Esophagus squamous epithelium (tissue), 5 donors: ENCODE measurements at regions not wholly inside any gene's neighbourhood (a gene's known extent, or its start where the extent isn't known, plus 50 kb on each side); places are given as distances from the start of the nearest gene placed in this dataset.

Experiments
- DNase-seq: peaks from one replicate; lab custom pipeline; 2025; lab: John Stamatoyannopoulos, UW
- H3K27ac ChIP-seq, 4 donors: fragments of 200-600 bp; sonication (generic); one replicate each; pipeline ENCODE4 v1.5.1; 2016 to 2019; ENCODE audit warnings: mild to moderate bottlenecking in 1 of 4
- H3K27me3 ChIP-seq, 4 donors: fragments of 200-600 bp; sonication (generic); 1 replicate in 3 of 4; 2 replicates in 1 of 4; pipeline versions ENCODE4 v1.5.1 to v1.6.0; 2017 to 2021; ENCODE audit warnings: antibody characterized with exemption in 1 of 4
- H3K36me3 ChIP-seq, 3 donors: fragments of 200-600 bp; sonication (generic); one replicate each; pipeline ENCODE4 v1.5.1; 2016 to 2019
- H3K4me1 ChIP-seq, 3 donors: fragments of 200-600 bp; sonication (generic); one replicate each; pipeline ENCODE4 v1.5.1; 2017 to 2019
- H3K4me3 ChIP-seq, 4 donors: fragments of 200-600 bp; sonication (generic); 1 replicate in 3 of 4; 2 replicates in 1 of 4; pipeline ENCODE4 v1.5.1; 2016 to 2019; ENCODE audit warnings: mild to moderate bottlenecking in 2 of 4, moderate library complexity in 1 of 4
- H3K9me3 ChIP-seq, 3 donors: fragments of 200-600 bp; sonication (generic); one replicate each; pipeline ENCODE4 v1.5.1; 2016 to 2019
- CTCF ChIP-seq, 6 experiments: fragments of 450-650 bp in 4 of 6; fragments of 200-600 bp in 2 of 6; sonication (generic) in 2 of 6; IDR thresholded peaks; one replicate each; pipeline ENCODE4 v1.5.1; 2016 to 2019; ENCODE audit warnings: antibody characterized with exemption in 6 of 6, mild to moderate bottlenecking in 4 of 6, moderate library complexity in 4 of 6
- POLR2A ChIP-seq, 4 donors: fragments of 450-650 bp; IDR thresholded peaks; one replicate each; pipeline ENCODE4 v1.6.1; 2017; ENCODE audit warnings: antibody characterized with exemption in 4 of 4, mild to moderate bottlenecking in 4 of 4, moderate library complexity in 3 of 4
- WGBS, 2 donors: methylation state at CpG; one replicate each; pipeline ENCODE4 v1.1.5; 2018; 5-methylcytosine and 5-hydroxymethylcytosine counted together
- intact Hi-C: fragments of 100-400 bp; cut with DNase I; formaldehyde crosslinking; loops from one replicate; pipeline ENCODE4 v1.15.0; 2022
- donor health status: DM: yes; HTN: yes; CAD: no.

GRCh38 chr6:165744555-165745228 lies 81.7 kb upstream of the PDE10A start:
- H3K4me3 ChIP-seq, result no peak overlapping the region
- DNase-seq, result no peak
- WGBS, 2 donors, result 22 to 27% methylated on average over 1 of the region's 1 CpG
- peaks cover 0 to 3% (median 0%) of the 10 kb centered on the region in 4 donors for H3K27me3 ChIP-seq
- no peaks in the 10 kb centered on the region for H3K4me1 ChIP-seq
- no peak for TF ChIP-seq CTCF (IDR thresholded peaks at IDR 0.05)
- TF ChIP-seq POLR2A (IDR thresholded peaks at IDR 0.05), result no peak
- no peak overlapping the region for H3K27ac ChIP-seq
- intact Hi-C loops, result no loop called here
- no peaks in the 10 kb centered on the region for H3K9me3 ChIP-seq
- no peaks in the 10 kb centered on the region for H3K36me3 ChIP-seq

- Histone ChIP-seq H3K36me3 (no peaks in the 10 kb centered on the region), H3K4me3 (no peak overlapping the region), H3K4me1 (no peaks in the 10 kb centered on the region), H3K9me3 (no peaks in the 10 kb centered on the region), H3K27me3 (peaks cover 0 to 3% (median 0%) of the 10 kb centered on the region in 4 donors), H3K27ac (no peak overlapping the region)
- 70 to 83% methylated on average over 6 of the region's 6 CpGs for WGBS, 2 donors
- intact Hi-C loops, result no loop called here
- TF ChIP-seq POLR2A (IDR thresholded peaks at IDR 0.05), result no peak
- DNase-seq, result no peak
These were observed 80.4 kb upstream of the PDE10A start for GRCh38 chr6:165743366-165743898.

GRCh38 chr6:165742047-165742446 lies 79.0 kb upstream of the PDE10A start:
- H3K4me1 ChIP-seq, result no peaks in the 10 kb centered on the region
- no peak overlapping the region for H3K4me3 ChIP-seq
- H3K27me3 ChIP-seq, result peaks cover 0 to 3% (median 0%) of the 10 kb centered on the region in 4 donors
- H3K27ac ChIP-seq, result no peak overlapping the region
- 87 to 88% methylated on average over 7 of the region's 7 CpGs for WGBS, 2 donors
- H3K9me3 ChIP-seq, result no peaks in the 10 kb centered on the region
- H3K36me3 ChIP-seq, result no peaks in the 10 kb centered on the region
- TF ChIP-seq POLR2A (IDR thresholded peaks at IDR 0.05) (no peak), CTCF (IDR thresholded peaks at IDR 0.05) (no peak)
- no peak for DNase-seq
- intact Hi-C loops, result no loop called here

GRCh38 chr6:165737396-165737795 lies 74.4 kb upstream of the PDE10A start:
- Histone ChIP-seq H3K27me3 (no peaks in the 10 kb centered on the region), H3K36me3 (no peaks in the 10 kb centered on the region), H3K4me1 (no peaks in the 10 kb centered on the region), H3K9me3 (no peaks in the 10 kb centered on the region), H3K4me3 (no peak overlapping the region), H3K27ac (no peak overlapping the region)
- intact Hi-C loops, result no loop called here
- TF ChIP-seq CTCF (IDR thresholded peaks at IDR 0.05), result no peak
- TF ChIP-seq POLR2A (IDR thresholded peaks at IDR 0.05), result no peak
- WGBS, 2 donors, result 65 to 73% methylated on average over 1 of the region's 1 CpG
- no peak for DNase-seq

- Histone ChIP-seq H3K27me3 (no peaks in the 10 kb centered on the region), H3K4me3 (no peak overlapping the region), H3K36me3 (no peaks in the 10 kb centered on the region), H3K9me3 (no peaks in the 10 kb centered on the region), H3K27ac (no peak overlapping the region), H3K4me1 (no peaks in the 10 kb centered on the region)
- TF ChIP-seq POLR2A (IDR thresholded peaks at IDR 0.05) (no peak), CTCF (IDR thresholded peaks at IDR 0.05) (no peak)
- intact Hi-C loops, result no loop called here
- no peak for DNase-seq
These were observed 72.0 kb upstream of the PDE10A start for GRCh38 chr6:165735065-165735464.
